ENCODE measurements at regions not wholly inside any gene's neighbourhood (a gene's known extent, or its start where the extent isn't known, plus 50 kb on each side); places are given as distances from the start of the nearest gene placed in this dataset.

DNA sequence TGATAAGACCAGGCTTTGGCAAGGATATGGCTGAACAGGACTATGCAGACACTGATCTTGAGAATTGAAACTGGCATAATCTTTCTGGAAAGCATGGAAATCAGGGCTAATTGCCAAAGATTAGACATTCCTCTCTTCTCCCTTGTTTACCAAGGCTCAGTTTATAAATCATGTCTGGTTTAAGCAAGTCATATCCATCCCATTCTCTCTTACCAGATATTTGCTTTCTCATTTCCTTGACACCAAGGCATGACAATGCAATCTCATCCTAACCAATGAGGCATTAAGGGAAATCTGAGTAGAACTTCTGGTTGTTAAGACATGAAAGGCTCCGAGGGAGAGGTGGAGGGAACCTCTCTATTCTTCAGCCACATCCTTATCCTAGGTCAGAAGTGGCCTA is 110.3 kb upstream of the CEP85L start:
- Histone ChIP-seq H3K4me1 (ENCODE audit: control insufficient read depth in 1 of 2, insufficient read depth in 1 of 2, low read depth in 1 of 2, low read length in 1 of 2) (peaks cover 35 to 58% of the 10 kb centered on the region in 2 experiments), H3K9me3 (no peaks in the 10 kb centered on the region), H3K4me3 (ENCODE audit: low read depth in 1 of 2, low read length in 1 of 2) (peak overlapping the region in 1 of 2 experiments; percentile 26), H3K27me3 (no peaks in the 10 kb centered on the region), H3K27ac (peak overlapping the region; percentile 83), H3K36me3 (no peaks in the 10 kb centered on the region)
- TF ChIP-seq, protein P1, sequence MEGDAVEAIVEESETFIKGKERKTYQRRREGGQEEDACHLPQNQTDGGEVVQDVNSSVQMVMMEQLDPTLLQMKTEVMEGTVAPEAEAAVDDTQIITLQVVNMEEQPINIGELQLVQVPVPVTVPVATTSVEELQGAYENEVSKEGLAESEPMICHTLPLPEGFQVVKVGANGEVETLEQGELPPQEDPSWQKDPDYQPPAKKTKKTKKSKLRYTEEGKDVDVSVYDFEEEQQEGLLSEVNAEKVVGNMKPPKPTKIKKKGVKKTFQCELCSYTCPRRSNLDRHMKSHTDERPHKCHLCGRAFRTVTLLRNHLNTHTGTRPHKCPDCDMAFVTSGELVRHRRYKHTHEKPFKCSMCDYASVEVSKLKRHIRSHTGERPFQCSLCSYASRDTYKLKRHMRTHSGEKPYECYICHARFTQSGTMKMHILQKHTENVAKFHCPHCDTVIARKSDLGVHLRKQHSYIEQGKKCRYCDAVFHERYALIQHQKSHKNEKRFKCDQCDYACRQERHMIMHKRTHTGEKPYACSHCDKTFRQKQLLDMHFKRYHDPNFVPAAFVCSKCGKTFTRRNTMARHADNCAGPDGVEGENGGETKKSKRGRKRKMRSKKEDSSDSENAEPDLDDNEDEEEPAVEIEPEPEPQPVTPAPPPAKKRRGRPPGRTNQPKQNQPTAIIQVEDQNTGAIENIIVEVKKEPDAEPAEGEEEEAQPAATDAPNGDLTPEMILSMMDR (IDR thresholded peaks at IDR 0.05): no peak

DNA sequence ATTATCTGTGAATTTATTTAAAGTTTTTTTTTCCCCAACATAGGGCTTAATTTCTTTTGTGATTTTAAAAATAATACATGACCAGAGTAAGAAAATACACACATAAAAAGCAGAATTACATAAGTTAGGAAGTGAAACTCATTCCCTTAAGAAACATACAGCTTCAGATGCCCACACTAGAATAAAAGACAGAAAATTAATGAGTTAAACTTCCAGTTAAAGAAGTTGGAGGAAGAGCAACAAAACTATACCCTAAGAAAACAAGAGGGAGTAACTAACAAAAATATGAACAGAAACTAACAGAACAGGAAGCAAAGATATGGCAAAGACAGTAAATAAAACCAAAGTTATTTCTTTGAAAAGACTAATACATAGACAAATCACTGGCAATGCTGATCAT is 107.6 kb upstream of the CEP85L start:
- no peaks in the 10 kb centered on the region for H3K36me3 ChIP-seq
- H3K4me1 ChIP-seq (ENCODE audit: control insufficient read depth in 1 of 2, insufficient read depth in 1 of 2, low read depth in 1 of 2, low read length in 1 of 2): peaks cover 10 to 31% of the 10 kb centered on the region in 2 experiments
- H3K27me3 ChIP-seq: no peaks in the 10 kb centered on the region
- no peaks in the 10 kb centered on the region for H3K9me3 ChIP-seq
- TF ChIP-seq, protein P1 (IDR thresholded peaks at IDR 0.05): no peak
- no peak overlapping the region for H3K4me3 ChIP-seq (ENCODE audit: low read depth in 1 of 2, low read length in 1 of 2)
- H3K27ac ChIP-seq: no peak overlapping the region

DNA sequence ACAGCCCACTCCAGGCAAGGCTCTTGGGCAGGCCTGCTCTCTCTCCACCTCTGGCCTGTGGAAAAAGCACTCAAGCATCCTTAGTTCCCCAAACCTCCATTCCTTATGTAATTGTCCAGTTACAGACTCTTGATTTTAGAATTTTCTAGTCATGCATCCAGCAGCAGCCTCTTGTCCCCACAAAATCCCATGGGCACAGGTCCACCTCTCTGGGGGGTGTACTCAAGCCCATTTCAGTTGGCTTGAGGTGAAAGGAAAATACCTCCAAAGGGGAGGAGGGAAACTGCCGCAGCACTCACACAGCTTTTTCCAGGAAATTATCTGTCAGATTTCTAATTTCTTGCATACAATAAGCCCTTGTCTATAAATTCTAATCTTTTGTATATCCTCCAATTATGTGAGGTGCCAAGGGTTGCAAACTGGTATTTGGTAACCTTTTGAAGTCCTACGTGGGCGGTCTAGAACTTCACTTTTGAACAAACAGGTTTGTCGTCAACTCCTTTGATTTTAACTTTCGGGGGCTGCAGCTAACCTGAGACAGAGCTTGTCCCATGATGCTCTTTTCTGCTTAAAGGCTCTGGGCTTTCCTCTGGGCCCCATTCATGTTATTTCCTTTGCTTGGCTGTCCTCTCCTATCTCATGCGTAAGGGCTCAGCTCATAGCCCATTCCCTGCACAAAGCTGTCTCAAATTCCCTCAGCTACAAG is 104.7 kb upstream of the CEP85L start:
- peaks cover 0 to 6% of the 10 kb centered on the region in 2 experiments for H3K4me1 ChIP-seq (ENCODE audit: control insufficient read depth in 1 of 2, insufficient read depth in 1 of 2, low read depth in 1 of 2, low read length in 1 of 2)
- TF ChIP-seq, protein P1 (IDR thresholded peaks at IDR 0.05): no peak

DNA sequence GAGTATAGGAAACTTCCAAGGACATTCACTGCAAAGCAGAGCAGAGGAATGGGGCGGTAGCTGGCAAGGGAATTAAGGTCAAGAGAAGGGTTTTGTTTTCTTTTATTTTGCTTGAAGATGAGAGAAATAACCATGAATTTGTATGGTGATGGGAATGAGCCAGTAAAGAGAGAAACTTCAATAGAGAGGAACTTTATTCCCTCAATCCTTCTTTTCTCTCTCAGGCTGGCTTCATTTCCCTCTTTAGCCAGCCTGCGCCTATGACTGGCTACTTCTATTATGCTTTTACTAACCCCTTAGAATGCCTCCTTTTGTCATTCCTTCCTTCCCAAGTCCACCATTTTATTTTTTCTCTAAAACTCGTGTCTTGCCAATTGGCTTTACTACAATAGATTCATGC is 101.4 kb upstream of the CEP85L start:
- no peak overlapping the region for H3K27ac ChIP-seq
- H3K4me3 ChIP-seq (ENCODE audit: low read depth in 1 of 2, low read length in 1 of 2): no peak overlapping the region
- H3K36me3 ChIP-seq: no peaks in the 10 kb centered on the region
- no peaks in the 10 kb centered on the region for H3K27me3 ChIP-seq
- TF ChIP-seq, protein P1 (IDR thresholded peaks at IDR 0.05): no peak
- H3K9me3 ChIP-seq: no peaks in the 10 kb centered on the region
- H3K4me1 ChIP-seq (ENCODE audit: control insufficient read depth in 1 of 2, insufficient read depth in 1 of 2, low read depth in 1 of 2, low read length in 1 of 2): peaks cover 9 to 12% of the 10 kb centered on the region in 2 experiments

More for the DNA sequence above, 104.7 kb upstream of the CEP85L start:
- Histone ChIP-seq H3K9me3 (no peaks in the 10 kb centered on the region), H3K27me3 (no peaks in the 10 kb centered on the region), H3K27ac (no peak overlapping the region), H3K36me3 (no peaks in the 10 kb centered on the region), H3K4me3 (ENCODE audit: low read depth in 1 of 2, low read length in 1 of 2) (no peak overlapping the region)

DNA sequence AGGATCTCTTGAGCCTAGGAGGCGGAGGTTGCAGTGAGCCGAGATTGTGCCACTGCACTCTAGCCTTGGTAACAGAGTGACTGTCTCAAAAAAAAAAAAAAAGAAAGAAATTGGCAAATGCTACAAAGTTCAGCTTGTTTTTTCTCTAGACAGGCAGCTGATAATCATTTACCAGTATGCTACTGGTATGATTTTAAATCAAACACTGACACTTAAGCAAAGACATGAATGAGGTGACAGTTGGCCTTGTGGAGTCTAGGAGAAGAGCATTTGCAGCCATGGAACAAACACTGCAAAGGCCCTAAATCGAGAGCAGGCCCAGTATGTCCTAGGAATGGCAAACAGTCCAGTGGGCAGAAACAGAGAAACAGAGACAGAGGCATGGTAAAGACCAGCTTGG is 99.7 kb upstream of the CEP85L start:
- Histone ChIP-seq H3K9me3 (no peaks in the 10 kb centered on the region), H3K36me3 (no peaks in the 10 kb centered on the region), H3K4me1 (ENCODE audit: control insufficient read depth in 1 of 2, insufficient read depth in 1 of 2, low read depth in 1 of 2, low read length in 1 of 2) (peaks cover 25 to 29% of the 10 kb centered on the region in 2 experiments), H3K27ac (no peak overlapping the region), H3K4me3 (ENCODE audit: low read depth in 1 of 2, low read length in 1 of 2) (no peak overlapping the region), H3K27me3 (no peaks in the 10 kb centered on the region)
- TF ChIP-seq, protein P1 (IDR thresholded peaks at IDR 0.05): no peak
